CD4-positive, CD25-positive, alpha-beta regulatory T cell (primary cell): ENCODE measurements at regions not wholly inside any gene's neighbourhood (a gene's known extent, or its start where the extent isn't known, plus 50 kb on each side); places are given as distances from the start of the nearest gene placed in this dataset.
A peak's percentile ranks its signal among the peaks of the same experiment; 100 is the strongest.

ENCODE experiments used
- ATAC-seq, 2 donors: fragments of 150-1000 bp; cut with Tn5 transposase; one replicate each; pipeline ENCODE4 v1.10.0; 2021; ENCODE audit warnings: low read depth in 2 of 2, moderate number of reproducible peaks in 2 of 2, moderate library complexity in 1 of 2
- DNase-seq, 3 donors: peaks; one replicate each; pipeline versions ENCODE4 v3.0.0 to v3.0.0-alpha.2; 2012 to 2022; ENCODE audit warnings: mixed read lengths in 1 of 3
- H3K27ac ChIP-seq: one replicate; pipeline ENCODE4 v1.7.0; 2013; ENCODE audit warnings: mild to moderate bottlenecking, low read length; ENCODE audit not compliant: insufficient read depth, poor library complexity, severe bottlenecking
- H3K27me3 ChIP-seq: one replicate; pipeline ENCODE4 v1.7.0; 2013; ENCODE audit warnings: low read length; ENCODE audit not compliant: control insufficient read depth, insufficient read depth
- H3K36me3 ChIP-seq: one replicate; pipeline ENCODE4 v1.7.0; 2013; ENCODE audit warnings: mild to moderate bottlenecking, low read length, moderate library complexity; ENCODE audit not compliant: control insufficient read depth, insufficient read depth
- H3K4me1 ChIP-seq: 2 replicates; pipeline ENCODE4 v1.7.0; 2013; ENCODE audit warnings: mild to moderate bottlenecking, low read length; ENCODE audit not compliant: insufficient read depth, control insufficient read depth, poor library complexity, severe bottlenecking
- H3K4me3 ChIP-seq: one replicate; pipeline ENCODE4 v1.7.0; 2013; ENCODE audit warnings: low read depth, mild to moderate bottlenecking, low read length, moderate library complexity
- H3K9me3 ChIP-seq, 2 experiments: 1 replicate in 1 of 2; 2 replicates in 1 of 2; pipeline ENCODE4 v1.7.0; 2013; ENCODE audit warnings: low read length in 2 of 2, mild to moderate bottlenecking in 1 of 2, moderate library complexity in 1 of 2; ENCODE audit not compliant: control insufficient read depth in 2 of 2
- H3K27ac Mint-ChIP-seq, 3 donors: one replicate each; pipeline ENCODE4 v1.8.0; 2020 to 2022; ENCODE audit warnings: mild to moderate bottlenecking in 3 of 3, mixed read lengths in 3 of 3, moderate library complexity in 2 of 3
- H3K27me3 Mint-ChIP-seq: one replicate; pipeline ENCODE4 v1.8.0; 2022; ENCODE audit warnings: mild to moderate bottlenecking, mixed read lengths
- H3K36me3 Mint-ChIP-seq: one replicate; pipeline ENCODE4 v1.8.0; 2020; ENCODE audit warnings: mixed read lengths
- H3K4me1 Mint-ChIP-seq, 4 donors: one replicate each; pipeline ENCODE4 v1.8.0; 2020 to 2022; ENCODE audit warnings: mixed read lengths in 4 of 4, mild to moderate bottlenecking in 1 of 4
- H3K4me3 Mint-ChIP-seq, 4 donors: one replicate each; pipeline ENCODE4 v1.8.0; 2020 to 2022; ENCODE audit warnings: mild to moderate bottlenecking in 4 of 4, mixed read lengths in 4 of 4, moderate library complexity in 3 of 4
- H3K9me3 Mint-ChIP-seq, 7 donors: one replicate each; pipeline ENCODE4 v1.8.0; 2020 to 2022; ENCODE audit warnings: mixed read lengths in 7 of 7, mild to moderate bottlenecking in 3 of 7, moderate library complexity in 2 of 7

DNA sequence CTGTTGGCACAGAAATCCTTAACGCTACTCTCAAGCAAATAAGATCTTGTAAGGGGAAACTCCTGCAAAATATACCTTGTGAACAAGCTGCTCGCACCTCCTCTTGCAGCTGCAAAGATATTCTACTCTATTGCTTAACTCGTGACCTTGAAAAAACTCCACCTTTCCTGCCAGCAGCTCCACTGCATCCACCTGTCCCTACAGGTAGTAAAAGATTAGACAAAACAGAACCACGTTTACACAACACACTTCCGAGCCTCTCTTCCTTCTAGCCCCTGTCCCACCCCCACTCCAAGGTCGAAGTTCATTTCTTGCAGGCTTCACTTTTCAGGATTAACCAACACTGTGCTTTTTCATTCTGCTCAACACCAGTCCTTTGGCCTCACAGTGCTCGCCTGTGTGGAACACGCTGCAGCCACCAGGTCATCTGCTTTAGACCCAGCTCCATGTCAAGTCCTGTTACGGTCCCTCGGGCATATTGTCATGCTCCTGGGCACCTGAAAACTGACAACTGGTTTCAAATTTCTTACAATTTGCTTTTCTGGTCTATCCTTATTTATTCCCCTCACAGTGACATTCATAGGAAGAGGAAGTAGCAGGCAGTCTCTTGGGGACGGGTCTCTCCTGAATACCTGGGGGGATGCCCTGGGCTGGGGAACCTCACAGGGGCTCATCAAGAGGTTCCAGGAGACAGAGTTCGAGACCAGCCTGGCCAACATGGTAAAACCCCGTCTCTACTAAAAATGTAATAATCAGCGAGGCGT is 165.8 kb upstream of the KLF14 start:
- Histone ChIP-seq H3K9me3 (no peaks in the 10 kb centered on the region), H3K4me3 (no peak overlapping the region), H3K36me3 (peaks cover 83% of the 10 kb centered on the region), H3K4me1 (peaks cover 82% of the 10 kb centered on the region), H3K27ac (peak overlapping the region; percentile 63), H3K27me3 (no peaks in the 10 kb centered on the region)
- Mint-ChIP-seq H3K27ac (peak overlapping the region; percentile 12 to 92 (median 83)), H3K36me3 (peaks cover 55% of the 10 kb centered on the region), H3K9me3 (peaks cover 0 to 2% (median 0%) of the 10 kb centered on the region in 7 donors), H3K27me3 (peaks cover 10% of the 10 kb centered on the region), H3K4me3 (peak overlapping the region in 2 of 4 donors; percentile 47 to 66), H3K4me1 (peaks cover 27 to 97% (median 84%) of the 10 kb centered on the region in 4 donors)
- DNase-seq (no peak), ATAC-seq (no peak)

DNA sequence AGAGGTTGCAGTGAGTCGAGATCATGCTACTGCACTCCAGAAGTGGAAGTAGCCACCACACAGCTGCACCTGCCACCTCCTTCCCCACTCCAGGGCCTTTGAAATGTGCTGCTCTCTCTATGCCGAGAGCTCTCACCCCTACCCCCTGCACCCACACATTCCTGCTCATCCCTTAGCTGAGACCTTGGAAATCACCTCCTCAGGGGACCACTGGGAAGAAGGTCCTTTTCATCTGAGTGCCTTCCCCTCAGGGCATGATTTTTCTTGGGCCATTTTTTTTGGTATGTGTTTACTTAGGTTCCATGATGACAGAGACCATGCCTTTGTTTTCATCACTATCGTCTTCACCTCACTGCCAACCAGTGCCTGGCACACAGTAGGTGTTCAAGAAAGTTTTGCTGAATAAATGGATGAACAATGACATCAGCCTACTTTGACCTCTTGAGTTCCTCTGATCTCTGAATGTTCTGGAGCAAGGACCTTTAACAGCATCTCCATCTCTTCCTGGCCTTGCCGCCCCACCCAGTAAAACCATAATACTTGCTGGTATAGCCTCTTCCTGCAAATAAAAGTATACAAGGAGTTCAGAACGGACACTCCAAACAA is 166.6 kb upstream of the KLF14 start:
- no peak overlapping the region for H3K4me3 ChIP-seq
- H3K9me3 ChIP-seq: no peaks in the 10 kb centered on the region
- Mint-ChIP-seq H3K36me3 (peaks cover 55% of the 10 kb centered on the region), H3K9me3 (peaks cover 0 to 2% (median 0%) of the 10 kb centered on the region in 7 donors), H3K4me3 (peak overlapping the region in 2 of 4 donors; percentile 7 to 51), H3K27me3 (peaks cover 10% of the 10 kb centered on the region), H3K27ac (peak overlapping the region; percentile 87 to 92 (median 92)), H3K4me1 (peaks cover 23 to 97% (median 81%) of the 10 kb centered on the region in 4 donors)
- peaks cover 82% of the 10 kb centered on the region for H3K4me1 ChIP-seq
- peak overlapping the region; percentile 63 for H3K27ac ChIP-seq
- peaks cover 83% of the 10 kb centered on the region for H3K36me3 ChIP-seq
- no peaks in the 10 kb centered on the region for H3K27me3 ChIP-seq
- ATAC-seq: no peak
- DNase-seq: no peak

DNA sequence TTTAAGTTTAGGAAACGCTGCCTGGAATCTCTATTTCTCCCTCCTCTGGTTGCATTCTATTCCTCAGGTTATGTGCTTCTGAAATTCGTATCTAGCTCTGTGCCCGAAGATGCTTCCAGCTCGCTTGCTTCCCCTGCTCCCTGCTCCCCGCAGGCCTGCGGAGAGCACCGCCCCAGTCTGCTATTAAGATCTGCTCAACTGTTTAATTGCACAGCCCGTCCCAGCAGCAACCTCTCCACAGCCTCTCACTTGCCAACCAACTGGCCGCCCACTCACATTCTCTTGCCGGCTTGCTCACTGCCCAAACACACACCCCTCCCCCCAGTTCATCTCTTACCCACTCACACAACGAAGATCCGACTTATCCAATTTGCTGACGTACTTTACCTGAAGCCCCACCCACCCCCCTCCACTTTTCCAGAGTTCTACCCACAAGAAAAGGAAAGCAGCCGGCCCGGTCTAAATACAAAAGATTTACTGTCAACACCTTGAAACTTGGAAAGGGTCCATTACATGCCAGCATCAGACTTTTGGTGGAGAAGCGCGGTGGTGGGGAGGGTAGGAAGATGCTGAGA is 167.3 kb upstream of the KLF14 start:
- Histone ChIP-seq H3K4me3 (no peak overlapping the region), H3K36me3 (peaks cover 84% of the 10 kb centered on the region), H3K9me3 (no peaks in the 10 kb centered on the region), H3K4me1 (peaks cover 82% of the 10 kb centered on the region), H3K27me3 (no peaks in the 10 kb centered on the region), H3K27ac (peak overlapping the region; percentile 38)
- Mint-ChIP-seq H3K4me1 (peaks cover 18 to 94% (median 79%) of the 10 kb centered on the region in 4 donors), H3K27ac (peak overlapping the region; percentile 92 to 95 (median 92)), H3K9me3 (peaks cover 0 to 2% (median 0%) of the 10 kb centered on the region in 7 donors), H3K4me3 (peak overlapping the region; percentile 7 to 76 (median 25)), H3K36me3 (peaks cover 48% of the 10 kb centered on the region), H3K27me3 (peaks cover 10% of the 10 kb centered on the region)
- ATAC-seq (no peak), DNase-seq (no peak)

DNA sequence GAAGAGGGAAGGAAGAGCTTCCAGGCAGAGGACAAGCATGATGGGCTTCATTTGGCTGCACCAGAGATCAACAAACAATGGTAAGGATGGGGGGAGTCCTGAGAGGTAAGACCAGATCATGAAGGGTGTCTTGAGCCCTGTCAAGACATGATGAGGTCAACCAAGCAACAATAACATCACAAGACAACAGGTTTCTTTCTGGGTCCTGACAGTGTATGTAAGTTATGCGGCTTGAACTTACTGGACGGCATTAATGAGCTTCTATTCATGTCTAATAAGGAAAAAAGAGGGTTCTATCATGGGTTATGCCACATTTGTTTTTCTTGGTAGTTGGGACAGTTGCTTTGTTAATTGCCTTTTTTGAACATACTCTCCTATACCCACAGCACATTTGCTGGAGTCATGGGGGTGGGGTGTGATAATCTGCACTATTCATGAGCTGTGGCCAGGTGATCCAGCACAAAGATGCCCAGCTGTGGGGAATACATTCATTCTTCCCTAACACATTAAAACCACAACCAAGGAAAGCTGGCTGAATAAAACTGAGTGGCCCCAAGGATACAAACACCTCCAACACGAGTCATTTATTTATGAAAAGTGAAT is 168.8 kb upstream of the KLF14 start:
- Mint-ChIP-seq H3K4me3 (peak overlapping the region in 2 of 4 donors; percentile 45 to 63), H3K27ac (peak overlapping the region; percentile 92 to 98 (median 92)), H3K9me3 (peaks cover 0 to 1% (median 0%) of the 10 kb centered on the region in 7 donors), H3K4me1 (peaks cover 25 to 90% (median 74%) of the 10 kb centered on the region in 4 donors), H3K36me3 (peaks cover 38% of the 10 kb centered on the region), H3K27me3 (peaks cover 10% of the 10 kb centered on the region)
- Histone ChIP-seq H3K9me3 (no peaks in the 10 kb centered on the region), H3K27me3 (no peaks in the 10 kb centered on the region), H3K4me1 (peaks cover 74% of the 10 kb centered on the region), H3K4me3 (no peak overlapping the region), H3K36me3 (peaks cover 71% of the 10 kb centered on the region), H3K27ac (peak overlapping the region; percentile 55)
- ATAC-seq: no peak
- DNase-seq: peak in 1 of 3 donors; percentile 1

DNA sequence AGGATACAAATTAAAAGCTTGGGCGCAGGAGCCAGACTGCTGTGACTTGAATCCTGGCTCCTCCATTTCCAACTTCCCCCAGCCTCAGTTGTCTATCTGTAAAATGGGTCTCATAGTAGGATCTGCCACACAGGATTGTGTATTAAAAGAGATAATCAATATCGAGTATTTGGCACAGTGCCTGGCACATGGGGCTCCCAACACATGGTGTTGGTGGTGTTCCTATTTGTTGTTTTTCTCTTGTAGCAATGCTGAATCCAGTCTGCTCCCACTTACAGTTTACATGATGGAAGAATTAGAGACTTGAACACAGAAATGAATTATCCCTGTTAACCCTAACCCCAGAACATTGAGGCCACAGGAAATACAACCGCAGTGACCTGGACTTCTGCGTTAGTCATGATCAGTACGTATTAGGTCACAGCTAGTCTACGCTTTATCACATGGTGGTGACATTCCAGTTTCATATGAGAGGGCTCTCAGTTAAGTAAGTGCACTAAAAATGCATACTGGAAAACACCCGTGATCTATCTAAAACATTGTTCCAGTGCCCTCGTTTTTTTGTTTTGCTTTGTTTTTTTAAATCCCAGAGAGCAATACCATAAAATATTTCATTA is 169.5 kb upstream of the KLF14 start:
- Mint-ChIP-seq H3K4me1 (peaks cover 25 to 85% (median 70%) of the 10 kb centered on the region in 4 donors), H3K4me3 (peak overlapping the region in 2 of 4 donors; percentile 33 to 51), H3K36me3 (peaks cover 33% of the 10 kb centered on the region), H3K27me3 (peaks cover 6% of the 10 kb centered on the region), H3K9me3 (peaks cover 0 to 1% (median 0%) of the 10 kb centered on the region in 7 donors), H3K27ac (peak overlapping the region; percentile 92 to 98 (median 92))
- no peaks in the 10 kb centered on the region for H3K27me3 ChIP-seq
- ATAC-seq (no peak), DNase-seq (peak in 1 of 3 donors; percentile 0)
- H3K27ac ChIP-seq: peak overlapping the region; percentile 55
- H3K4me3 ChIP-seq: peak overlapping the region; percentile 28
- H3K9me3 ChIP-seq: no peaks in the 10 kb centered on the region
- H3K36me3 ChIP-seq: peaks cover 68% of the 10 kb centered on the region
- H3K4me1 ChIP-seq: peaks cover 68% of the 10 kb centered on the region

DNA sequence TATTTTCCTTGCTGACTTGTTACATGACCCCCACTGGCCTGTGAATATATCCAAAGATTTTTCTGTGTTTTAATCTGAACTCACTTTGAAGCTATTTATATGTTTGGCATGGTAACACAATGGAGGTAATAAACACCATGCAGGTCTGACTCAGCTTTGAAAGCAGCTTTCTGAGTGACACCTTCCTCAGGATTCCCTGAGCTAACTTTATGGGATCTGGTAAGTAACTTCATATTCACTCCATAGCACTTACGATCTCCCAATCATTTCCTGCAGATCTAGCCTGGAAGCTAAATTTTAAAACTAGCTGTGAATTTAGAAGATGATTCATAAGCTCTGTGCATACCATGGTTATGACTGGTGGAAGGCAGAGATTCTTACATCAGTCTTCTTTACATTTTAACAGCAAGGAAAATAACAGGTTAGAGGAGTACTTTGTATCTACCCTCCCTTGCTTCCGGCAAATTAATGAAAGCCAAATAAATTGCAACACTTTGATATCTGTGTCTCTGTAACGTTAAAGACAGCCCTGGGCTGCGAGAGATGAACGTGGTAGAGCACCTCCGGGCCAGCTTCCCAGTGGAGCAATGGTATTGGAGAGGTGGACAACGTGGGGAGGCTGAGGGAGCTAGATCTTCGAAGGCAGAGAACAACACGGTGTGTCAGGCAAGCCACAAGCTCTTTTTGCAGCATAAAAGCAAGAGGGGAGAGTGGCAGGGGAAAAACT is 170.2 kb upstream of the KLF14 start:
- peak overlapping the region; percentile 92 to 98 (median 92) for H3K27ac Mint-ChIP-seq
- peak overlapping the region; percentile 55 for H3K27ac ChIP-seq
- no peaks in the 10 kb centered on the region for H3K9me3 ChIP-seq
- H3K27me3 ChIP-seq: no peaks in the 10 kb centered on the region
- DNase-seq (no peak), ATAC-seq (peak in 1 of 2 donors; percentile 8)
- H3K4me3 ChIP-seq: peak overlapping the region; percentile 28
- H3K4me1 Mint-ChIP-seq: peaks cover 25 to 85% (median 72%) of the 10 kb centered on the region in 4 donors
- peaks cover 0 to 1% (median 0%) of the 10 kb centered on the region in 7 donors for H3K9me3 Mint-ChIP-seq
- H3K36me3 Mint-ChIP-seq: peaks cover 35% of the 10 kb centered on the region
- peaks cover 66% of the 10 kb centered on the region for H3K36me3 ChIP-seq
- peak overlapping the region; percentile 51 to 64 (median 60) for H3K4me3 Mint-ChIP-seq
- peaks cover 4% of the 10 kb centered on the region for H3K27me3 Mint-ChIP-seq
- peaks cover 71% of the 10 kb centered on the region for H3K4me1 ChIP-seq
